K562 (cell line): ENCODE measurements at regions not wholly inside any gene's neighbourhood (a gene's known extent, or its start where the extent isn't known, plus 50 kb on each side); places are given as distances from the start of the nearest gene placed in this dataset.

Experiments used
- EP300 ChIP-seq: IDR thresholded peaks from 2 replicates; pipeline ENCODE4 v1.6.1; 2012; ENCODE audit warnings: low read length, improper control_type of control experiment
- SMC3 ChIP-seq: conservative IDR thresholded peaks from 2 replicates; pipeline ENCODE4 v1.6.1; 2011; ENCODE audit warnings: low read depth, low read length, improper control_type of control experiment; ENCODE audit not compliant: insufficient read depth

DNA sequence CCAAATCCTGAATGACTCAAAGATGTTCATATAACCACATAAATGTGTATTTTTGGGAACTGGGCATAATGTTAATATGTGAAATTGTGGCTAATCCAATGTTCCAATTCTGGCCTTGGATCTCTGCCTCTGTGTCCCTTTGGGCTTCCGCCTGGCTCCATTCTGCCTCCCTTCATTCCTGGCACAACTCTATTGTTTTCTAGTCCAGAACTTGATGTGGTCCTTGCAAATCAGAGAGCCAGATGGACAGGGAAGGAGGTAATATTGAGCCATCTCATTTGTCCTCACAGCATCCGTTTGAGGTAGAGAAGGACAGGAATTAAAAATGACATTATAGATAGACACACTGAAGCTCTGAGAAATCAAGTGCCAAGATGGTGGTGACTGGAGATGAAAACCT lies 355.7 kb upstream of the TBL1XR1 start:
- TF ChIP-seq SMC3 (no peak), EP300 (no peak)
